Loucy (cell line): ENCODE measurements at regions not wholly inside any gene's neighbourhood (a gene's known extent, or its start where the extent isn't known, plus 50 kb on each side); places are given as distances from the start of the nearest gene placed in this dataset.

Source experiments
- EZH2phosphoT487 ChIP-seq: fragments of 200-600 bp; IDR thresholded peaks from 2 replicates; pipeline ENCODE4 v1.6.1; 2018; ENCODE audit warnings: antibody characterized with exemption, mild to moderate bottlenecking, moderate library complexity, borderline replicate concordance
- TF ChIP-seq, protein P1 (sequence below): fragments of 200-600 bp; sonication (generic); conservative IDR thresholded peaks from 2 replicates; pipeline ENCODE4 v1.5.1; 2014; ENCODE audit warnings: mild to moderate bottlenecking, antibody characterized with exemption, low read length

DNA sequence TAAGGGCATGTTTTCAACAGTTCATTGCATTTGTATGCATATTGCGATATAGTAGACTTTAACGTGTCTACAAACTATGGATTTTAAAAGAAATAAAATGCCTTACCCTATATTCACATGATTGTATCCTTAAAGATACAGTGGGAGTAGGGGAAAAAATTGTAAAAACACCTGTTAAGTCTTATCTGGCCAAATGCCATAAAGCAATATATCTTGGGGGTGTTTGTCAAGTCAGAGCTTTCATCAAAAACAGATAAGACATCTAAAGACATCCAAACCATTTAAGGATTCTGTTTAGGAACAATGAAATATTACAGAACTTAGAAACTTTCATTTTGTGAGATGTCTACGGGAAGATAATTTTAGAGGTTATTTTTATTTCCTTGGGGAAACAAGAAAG lies 152.3 kb downstream of the AASDH start:
- TF ChIP-seq, protein P1, sequence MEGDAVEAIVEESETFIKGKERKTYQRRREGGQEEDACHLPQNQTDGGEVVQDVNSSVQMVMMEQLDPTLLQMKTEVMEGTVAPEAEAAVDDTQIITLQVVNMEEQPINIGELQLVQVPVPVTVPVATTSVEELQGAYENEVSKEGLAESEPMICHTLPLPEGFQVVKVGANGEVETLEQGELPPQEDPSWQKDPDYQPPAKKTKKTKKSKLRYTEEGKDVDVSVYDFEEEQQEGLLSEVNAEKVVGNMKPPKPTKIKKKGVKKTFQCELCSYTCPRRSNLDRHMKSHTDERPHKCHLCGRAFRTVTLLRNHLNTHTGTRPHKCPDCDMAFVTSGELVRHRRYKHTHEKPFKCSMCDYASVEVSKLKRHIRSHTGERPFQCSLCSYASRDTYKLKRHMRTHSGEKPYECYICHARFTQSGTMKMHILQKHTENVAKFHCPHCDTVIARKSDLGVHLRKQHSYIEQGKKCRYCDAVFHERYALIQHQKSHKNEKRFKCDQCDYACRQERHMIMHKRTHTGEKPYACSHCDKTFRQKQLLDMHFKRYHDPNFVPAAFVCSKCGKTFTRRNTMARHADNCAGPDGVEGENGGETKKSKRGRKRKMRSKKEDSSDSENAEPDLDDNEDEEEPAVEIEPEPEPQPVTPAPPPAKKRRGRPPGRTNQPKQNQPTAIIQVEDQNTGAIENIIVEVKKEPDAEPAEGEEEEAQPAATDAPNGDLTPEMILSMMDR = no peak
- no peak for TF ChIP-seq EZH2phosphoT487
